Stimulated activated naive B cell treated with anti-CD40 and anti-IgM and Interleukin-4, amounts not matched to agents 10 μg/mL and 1 μg/mL and 100 μg/mL, for 72 hours (primary cell): ENCODE measurements at regions not wholly inside any gene's neighbourhood (a gene's known extent, or its start where the extent isn't known, plus 50 kb on each side); places are given as distances from the start of the nearest gene placed in this dataset.
"Not testable (repeated sequence)": the region's sequence is repeated elsewhere in the genome, so short reads cannot be mapped to it uniquely, and the experiment has no call there.

ENCODE experiments used
- ATAC-seq, 2 donors: fragments of 150-1000 bp; cut with Tn5 transposase; replicated peaks; 2 replicates each; pipeline ENCODE4 v1.10.0; 2021; ENCODE audit warnings: moderate library complexity in 1 of 2
- DNase-seq: peaks from one replicate; pipeline ENCODE4 v3.0.0; 2021
- H3K27ac Mint-ChIP-seq: one replicate; pipeline ENCODE4 v1.8.0; 2022; ENCODE audit warnings: mild to moderate bottlenecking, mixed read lengths
- H3K27me3 Mint-ChIP-seq, 2 donors: one replicate each; pipeline ENCODE4 v1.8.0; 2022; ENCODE audit warnings: mixed read lengths in 2 of 2
- H3K36me3 Mint-ChIP-seq, 2 donors: one replicate each; pipeline ENCODE4 v1.8.0; 2022; ENCODE audit warnings: mixed read lengths in 2 of 2, mild to moderate bottlenecking in 1 of 2
- H3K4me1 Mint-ChIP-seq, 2 donors: one replicate each; pipeline ENCODE4 v1.8.0; 2022; ENCODE audit warnings: mixed read lengths in 2 of 2, mild to moderate bottlenecking in 1 of 2
- H3K4me3 Mint-ChIP-seq, 2 donors: one replicate each; pipeline ENCODE4 v1.8.0; 2022; ENCODE audit warnings: mild to moderate bottlenecking in 2 of 2, mixed read lengths in 2 of 2, moderate library complexity in 1 of 2
- H3K9me3 Mint-ChIP-seq, 2 donors: one replicate each; pipeline ENCODE4 v1.8.0; 2022; ENCODE audit warnings: mixed read lengths in 2 of 2, mild to moderate bottlenecking in 1 of 2

DNA sequence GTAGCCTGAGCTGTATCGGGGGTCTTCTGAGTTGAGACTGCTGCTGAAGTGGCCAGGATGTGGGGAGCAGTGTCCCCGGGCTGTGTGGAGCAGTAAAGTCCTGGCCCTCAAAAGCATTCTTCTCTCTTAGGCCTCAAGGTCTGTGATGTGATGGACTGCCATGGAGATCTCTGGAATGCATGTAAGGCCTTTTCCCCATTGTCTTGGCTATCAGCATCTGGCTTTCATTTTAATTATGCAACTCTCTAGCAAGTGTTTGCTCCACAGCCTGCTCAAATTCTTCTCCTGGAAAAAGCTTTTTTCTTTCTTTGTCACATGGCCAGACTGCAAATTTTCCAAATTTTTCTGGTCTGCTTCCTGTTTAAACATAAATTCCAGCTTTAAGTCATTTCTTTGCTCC lies 229.3 kb downstream of the POTEH start:
- H3K27me3 Mint-ChIP-seq, H3K36me3 Mint-ChIP-seq, DNase-seq: not testable (repeated sequence)

DNA sequence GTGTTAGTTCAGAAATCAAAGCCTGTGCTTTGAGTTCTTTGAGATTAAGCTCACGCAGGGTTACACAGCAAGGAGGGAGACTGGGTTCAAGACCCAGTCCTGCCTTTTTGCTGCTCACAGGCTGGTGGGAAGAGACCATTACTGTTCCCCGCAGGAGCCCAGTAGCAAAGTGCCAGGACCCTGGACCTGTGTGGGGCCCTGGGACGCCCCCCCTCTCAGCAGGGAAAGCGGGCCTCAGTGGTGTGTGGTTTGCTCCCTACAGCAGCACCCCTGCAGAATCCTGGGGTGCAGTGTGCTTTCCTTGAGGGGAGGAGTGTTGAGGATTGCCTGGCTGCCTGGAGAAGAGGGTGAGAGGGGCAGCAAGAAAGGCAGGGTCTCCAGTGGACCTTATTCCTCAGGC lies 231.1 kb downstream of the POTEH start:
- H3K9me3 Mint-ChIP-seq, H3K4me3 Mint-ChIP-seq, H3K36me3 Mint-ChIP-seq, H3K27me3 Mint-ChIP-seq, H3K27ac Mint-ChIP-seq, H3K4me1 Mint-ChIP-seq, DNase-seq, ATAC-seq: not testable (repeated sequence)

More for the DNA sequence above, 229.3 kb downstream of the POTEH start:
- not testable (repeated sequence) for ATAC-seq, H3K4me3 Mint-ChIP-seq, H3K9me3 Mint-ChIP-seq, H3K27ac Mint-ChIP-seq, H3K4me1 Mint-ChIP-seq

DNA sequence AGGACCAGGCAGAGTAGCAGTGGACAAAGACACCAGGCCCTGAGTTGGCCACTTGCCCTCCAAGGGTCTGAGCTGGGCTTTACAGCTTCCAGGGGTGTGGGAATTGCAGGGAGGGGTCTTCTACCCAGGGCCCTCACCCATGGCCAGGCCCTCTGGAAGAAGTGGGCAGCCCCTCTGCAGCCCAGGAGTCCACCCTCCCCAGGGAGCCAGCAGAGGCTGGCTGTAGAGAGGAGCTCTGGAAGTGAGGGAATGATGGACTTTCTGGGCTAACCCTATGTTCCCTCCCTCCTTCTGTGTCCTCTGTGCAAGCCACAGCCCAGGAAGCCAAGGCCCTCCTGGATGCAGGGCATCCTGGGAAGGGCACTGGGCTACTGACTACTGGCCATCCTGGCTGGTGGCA lies 232.3 kb downstream of the POTEH start:
- H3K4me1 Mint-ChIP-seq, H3K4me3 Mint-ChIP-seq, DNase-seq, ATAC-seq, H3K36me3 Mint-ChIP-seq, H3K27me3 Mint-ChIP-seq, H3K27ac Mint-ChIP-seq, H3K9me3 Mint-ChIP-seq: not testable (repeated sequence)

DNA sequence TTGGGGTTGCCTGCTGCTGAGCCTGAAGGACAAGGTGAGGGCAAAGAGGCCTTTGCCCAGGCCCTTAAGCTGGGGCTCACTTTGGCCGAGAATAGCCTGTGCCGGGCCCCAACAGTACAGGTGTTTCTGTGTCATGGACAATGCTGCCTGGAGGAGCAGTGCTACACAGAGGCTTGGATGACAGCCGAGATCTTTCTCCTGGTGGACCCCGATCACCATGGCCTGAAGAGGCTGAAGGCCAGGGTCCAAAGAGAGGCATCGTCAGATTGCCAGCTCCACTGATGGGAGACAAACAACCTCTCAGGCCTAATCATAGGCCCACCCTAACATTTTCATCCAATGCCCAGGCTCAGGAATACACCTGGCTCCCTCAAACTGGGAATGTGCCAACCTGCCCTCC lies 232.8 kb downstream of the POTEH start:
- not testable (repeated sequence) for H3K4me3 Mint-ChIP-seq, DNase-seq, H3K27ac Mint-ChIP-seq, ATAC-seq, H3K27me3 Mint-ChIP-seq, H3K9me3 Mint-ChIP-seq, H3K36me3 Mint-ChIP-seq, H3K4me1 Mint-ChIP-seq

DNA sequence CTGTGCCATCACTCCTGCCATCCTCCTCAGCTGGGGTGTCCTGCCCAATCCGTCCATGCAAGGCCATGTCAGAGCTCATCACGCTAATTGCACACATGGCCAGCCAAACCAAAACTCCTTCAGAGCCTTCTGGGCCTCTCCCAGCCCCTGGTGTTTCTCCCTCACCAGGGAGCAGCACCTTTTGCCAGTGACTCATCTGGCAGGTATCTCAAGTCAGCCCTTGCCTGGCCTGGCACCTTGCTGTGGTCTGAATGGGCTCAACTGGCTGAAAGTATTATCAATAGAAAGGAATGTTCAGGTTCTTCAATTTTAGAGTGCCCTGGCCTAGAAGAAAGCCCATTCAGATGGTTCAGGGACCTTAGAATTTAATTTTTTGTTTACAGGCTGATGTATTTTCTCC lies 235.0 kb downstream of the POTEH start:
- not testable (repeated sequence) for H3K4me3 Mint-ChIP-seq, H3K9me3 Mint-ChIP-seq, H3K27me3 Mint-ChIP-seq

DNA sequence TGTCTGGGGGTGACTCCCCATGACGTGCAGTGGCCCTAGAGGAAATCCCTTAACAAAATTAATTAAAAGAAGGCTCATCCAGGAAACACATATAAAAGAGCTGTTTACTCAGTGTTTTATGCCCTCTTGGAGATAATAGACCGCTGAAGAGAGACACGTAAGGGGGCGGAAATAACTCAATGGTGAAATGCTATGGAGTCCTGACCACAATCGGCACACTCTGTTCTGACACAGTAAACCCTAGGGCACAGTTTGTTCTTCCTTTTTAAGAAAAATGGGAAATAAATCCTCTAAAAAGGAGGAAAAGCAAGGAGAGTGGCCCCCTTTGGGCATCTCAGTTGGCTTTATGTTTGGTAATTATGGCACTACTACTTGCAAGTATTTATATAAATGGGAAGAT lies 237.3 kb downstream of the POTEH start:
- H3K4me3 Mint-ChIP-seq, ATAC-seq, H3K9me3 Mint-ChIP-seq, H3K4me1 Mint-ChIP-seq, DNase-seq, H3K27me3 Mint-ChIP-seq, H3K36me3 Mint-ChIP-seq, H3K27ac Mint-ChIP-seq: not testable (repeated sequence)

More for the DNA sequence above, 235.0 kb downstream of the POTEH start:
- ATAC-seq, H3K4me1 Mint-ChIP-seq, H3K36me3 Mint-ChIP-seq, H3K27ac Mint-ChIP-seq, DNase-seq: not testable (repeated sequence)
